ENCODE measurements at regions not wholly inside any gene's neighbourhood (a gene's known extent, or its start where the extent isn't known, plus 50 kb on each side); places are given as distances from the start of the nearest gene placed in this dataset.

DNA sequence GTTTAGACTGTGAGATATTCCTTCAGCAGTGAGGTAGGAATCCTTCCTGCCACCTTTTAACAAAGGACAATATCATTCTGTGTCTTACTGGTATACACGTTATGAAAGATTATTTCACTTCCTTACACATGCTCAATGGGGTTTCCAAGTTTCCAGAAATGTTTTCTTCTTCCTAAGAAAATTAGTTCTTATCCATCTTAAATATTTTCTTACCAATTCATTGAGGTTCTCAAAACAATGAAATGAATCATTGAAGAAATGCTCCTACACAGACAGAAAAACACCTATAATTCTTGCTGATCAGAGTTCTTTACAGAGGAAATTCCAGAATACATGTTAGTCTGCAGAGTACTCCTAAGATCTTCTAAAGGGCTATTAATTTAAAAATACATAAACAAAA lies 51.4 kb upstream of the SEC61G start:
- DNase-seq (ENCODE audit: low spot score), result no peak

DNA sequence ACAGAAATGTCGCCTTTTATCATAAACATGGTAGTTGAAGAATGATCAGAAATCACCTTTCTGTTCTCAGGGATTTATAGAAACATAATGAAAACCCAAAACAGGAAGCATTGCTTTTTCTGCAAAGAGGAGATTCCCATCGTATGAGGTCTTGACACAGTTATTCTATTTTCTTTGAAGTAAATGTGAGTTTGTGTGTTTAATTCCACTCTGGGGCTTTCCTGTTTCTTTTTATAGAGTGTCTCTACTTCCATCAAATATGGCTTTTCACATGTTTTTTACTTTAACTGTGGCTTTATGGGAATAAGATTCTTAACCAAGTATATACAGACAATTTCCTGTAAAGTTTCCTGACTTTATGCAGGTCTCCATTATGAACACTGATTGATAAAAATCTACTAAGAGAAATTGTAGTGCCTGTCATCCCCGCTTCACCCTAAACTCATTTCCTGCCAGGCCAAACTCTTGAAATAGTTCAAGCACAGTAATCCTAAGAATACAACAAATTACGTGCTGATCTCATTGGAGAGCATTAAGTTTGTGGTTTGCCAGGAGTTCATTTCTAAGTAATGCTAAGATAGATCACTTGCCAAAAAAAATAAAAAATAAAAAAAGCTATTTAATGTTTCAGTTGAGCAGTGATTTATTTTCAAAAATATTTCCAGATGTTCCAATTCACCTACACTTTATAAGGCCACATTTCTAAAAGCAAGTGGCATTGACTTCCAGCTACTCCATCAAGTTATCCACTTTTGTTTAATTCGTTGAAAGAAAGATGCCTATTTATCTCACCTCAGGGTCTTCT lies 52.2 kb upstream of the SEC61G start:
- DNase-seq (ENCODE audit: low spot score), result no peak

DNA sequence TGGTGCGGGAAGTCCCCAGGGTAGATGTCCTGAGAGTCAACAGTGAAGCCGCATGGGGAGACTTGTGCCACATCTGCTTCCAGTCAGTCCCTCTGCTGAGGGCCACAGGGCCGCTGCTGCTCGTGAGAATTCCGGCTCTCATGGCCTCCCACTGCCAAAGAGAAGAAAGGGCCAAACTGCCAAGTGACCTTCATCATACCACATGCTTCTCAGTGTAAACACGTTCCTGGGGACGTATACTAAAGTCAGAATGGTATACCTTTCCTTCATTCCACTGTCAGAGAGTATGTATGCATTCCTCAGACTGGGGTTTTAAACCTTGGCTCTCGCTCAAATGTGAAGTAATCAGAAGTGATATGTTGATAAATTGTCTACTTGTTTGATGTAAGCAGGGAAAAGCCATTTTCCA lies 52.8 kb upstream of the SEC61G start:
- DNase-seq (ENCODE audit: low spot score), result no peak

DNA sequence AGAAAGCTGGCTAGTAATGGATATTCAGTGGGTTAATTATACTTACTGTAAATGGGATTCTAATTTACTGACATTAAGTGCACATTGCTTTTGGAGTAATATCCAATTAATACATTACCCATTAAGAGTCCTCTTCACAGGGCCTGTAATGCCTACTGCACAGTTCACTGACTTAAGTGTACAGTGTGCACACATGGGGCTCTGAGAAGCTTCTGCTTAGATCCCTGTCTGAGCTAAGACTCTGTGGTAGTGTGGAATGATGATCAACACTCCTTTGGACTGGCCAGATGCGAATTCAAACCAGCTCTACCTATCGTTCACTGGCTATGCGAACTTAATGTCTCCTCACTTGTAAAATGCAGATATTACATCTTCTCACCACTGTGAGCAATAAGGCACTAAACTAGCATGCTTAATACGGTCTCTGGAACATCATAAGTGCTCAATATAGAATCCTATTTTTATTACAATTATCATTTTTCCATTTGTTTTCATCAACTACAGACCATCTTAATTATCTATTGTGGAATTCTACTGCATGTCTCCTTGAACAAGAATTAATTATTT lies 53.8 kb upstream of the SEC61G start:
- DNase-seq (ENCODE audit: low spot score), result no peak

DNA sequence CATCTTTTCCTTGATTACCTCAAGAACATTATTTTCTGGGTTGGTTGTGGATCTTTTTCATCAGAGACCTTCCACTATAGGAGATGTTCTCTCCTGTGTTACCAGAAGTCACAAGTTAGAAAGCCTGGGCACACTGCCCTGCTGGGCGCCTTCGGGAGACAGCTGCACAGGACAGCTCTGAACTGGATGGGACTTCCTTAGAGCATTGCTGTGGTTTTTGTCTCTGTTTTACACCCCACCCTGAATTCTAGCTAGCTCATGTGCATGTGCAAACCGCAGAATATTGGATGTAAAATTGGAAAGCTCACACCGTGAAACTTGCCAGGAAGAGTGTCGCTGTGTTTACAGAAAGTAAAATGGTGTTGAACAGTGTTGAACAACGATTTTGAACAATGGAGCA lies 54.4 kb upstream of the SEC61G start:
- DNase-seq (ENCODE audit: low spot score), result peak; percentile 18

DNA sequence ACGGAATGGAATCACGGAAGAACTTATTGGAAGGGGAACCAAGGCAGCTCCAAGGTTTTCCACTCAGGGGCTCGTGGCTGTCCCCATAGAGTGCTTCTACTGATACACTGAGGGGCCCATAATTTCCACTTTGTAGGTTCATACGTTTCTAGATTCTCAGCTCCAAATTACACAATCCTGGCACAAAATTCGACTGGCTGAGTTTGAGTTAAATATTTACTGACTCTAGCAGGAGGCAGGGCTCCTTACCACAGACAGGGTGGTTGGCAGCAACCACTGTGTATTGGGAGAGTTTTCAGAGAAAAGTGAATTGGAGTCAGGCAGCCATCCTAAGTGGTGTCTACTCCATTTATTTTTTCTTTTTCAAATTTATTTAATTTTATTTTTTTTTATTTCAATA lies 55.4 kb upstream of the SEC61G start:
- no peak for DNase-seq (ENCODE audit: low spot score)

DNA sequence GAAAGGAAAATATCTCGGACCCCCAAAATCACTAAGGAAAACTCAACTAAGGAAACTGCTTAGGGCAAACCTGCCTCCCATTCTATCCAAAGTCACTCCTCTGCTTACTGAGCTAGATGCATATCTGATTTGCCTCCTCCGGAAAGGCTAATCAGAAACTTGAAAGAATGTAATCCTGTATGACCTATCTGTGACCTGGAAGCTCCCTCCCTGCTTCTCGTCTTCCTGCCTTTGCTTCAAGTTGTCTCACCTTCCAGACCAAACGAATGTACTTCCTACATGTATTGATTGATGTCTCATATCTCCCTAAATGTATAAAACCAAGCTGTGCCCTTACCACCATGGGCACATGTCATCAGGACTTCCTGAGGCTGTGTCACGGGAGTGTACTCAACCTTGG lies 58.1 kb upstream of the SEC61G start:
- no peak for DNase-seq (ENCODE audit: low spot score)

DNA sequence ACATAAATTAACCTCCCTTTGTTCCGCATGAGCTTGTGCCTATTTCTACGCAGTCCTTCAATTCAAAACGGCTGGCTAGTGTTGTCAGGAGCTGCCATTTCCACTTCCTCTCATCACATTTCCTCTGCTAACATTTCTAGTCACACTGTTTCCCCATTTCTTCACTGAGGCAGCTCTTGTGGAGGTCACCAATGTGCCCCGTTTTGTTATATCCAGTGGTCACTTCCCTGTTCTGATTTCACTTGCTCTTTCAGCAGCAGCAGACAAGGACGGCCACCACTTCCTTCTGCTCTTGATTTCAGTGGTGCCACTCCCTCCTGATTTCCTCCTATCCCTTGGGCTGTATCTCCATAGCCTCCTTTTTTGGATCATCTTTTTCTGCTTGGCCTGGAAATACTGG lies 64.8 kb upstream of the SEC61G start:
- peak; percentile 87 for DNase-seq (ENCODE audit: low spot score)

DNA sequence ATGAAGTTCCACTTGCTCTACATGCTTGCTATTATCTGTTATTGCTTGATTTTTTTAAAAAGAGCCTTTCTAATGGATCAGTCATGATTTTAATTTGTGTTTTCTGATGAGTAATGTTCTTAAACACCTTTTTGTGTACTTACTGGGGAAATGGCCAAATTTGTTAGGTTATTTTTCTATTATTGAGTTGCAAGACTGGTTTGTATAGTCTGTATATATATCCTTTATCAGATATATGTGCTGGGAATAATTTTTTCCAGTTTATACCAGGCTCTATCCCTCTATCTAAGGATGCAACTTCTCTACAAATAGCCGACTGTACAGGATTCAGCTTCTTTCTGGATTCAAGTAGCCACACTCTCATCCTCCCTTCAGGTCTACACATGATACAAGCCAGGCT lies 65.6 kb upstream of the SEC61G start:
- no peak for DNase-seq (ENCODE audit: low spot score)

DNA sequence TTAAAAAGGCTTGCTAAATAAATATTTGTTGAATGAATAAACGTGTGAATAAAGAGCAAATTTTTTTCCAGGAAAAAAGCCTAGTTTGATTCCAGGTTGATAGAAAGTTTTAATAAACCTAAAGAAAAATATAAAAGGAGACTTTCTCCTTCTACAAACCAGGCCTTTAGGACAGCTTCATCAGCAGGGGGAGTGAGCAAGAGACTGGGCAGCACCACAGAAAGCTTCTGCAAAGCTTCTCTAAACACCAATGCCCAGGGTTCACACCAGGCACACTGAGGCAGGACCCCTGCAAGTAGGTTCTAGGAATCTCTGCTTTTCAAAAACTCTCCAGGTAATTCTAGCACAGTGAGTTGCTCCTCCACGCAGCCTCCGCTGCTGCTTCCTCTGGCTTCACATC lies 66.4 kb upstream of the SEC61G start:
- DNase-seq (ENCODE audit: low spot score), result no peak

DNA sequence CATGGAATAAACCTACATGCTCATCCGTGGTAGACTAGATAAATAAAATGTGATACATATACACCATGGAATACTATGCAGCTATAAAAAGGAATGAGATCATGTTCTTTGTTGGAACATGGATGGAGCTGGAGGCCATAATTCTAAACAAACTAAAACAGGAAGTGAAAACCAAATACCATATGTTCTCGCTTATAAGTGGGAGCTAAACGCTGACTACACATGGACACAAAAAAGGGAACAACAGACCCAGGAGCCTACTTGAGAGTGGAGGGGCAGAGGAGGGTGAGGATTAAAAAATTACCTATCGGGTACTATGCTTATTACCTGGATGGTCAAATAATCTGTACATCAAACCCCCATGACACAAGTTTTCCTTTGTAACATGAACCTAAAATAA lies 68.7 kb upstream of the SEC61G start:
- DNase-seq (ENCODE audit: low spot score), result peak; percentile 20

DNA sequence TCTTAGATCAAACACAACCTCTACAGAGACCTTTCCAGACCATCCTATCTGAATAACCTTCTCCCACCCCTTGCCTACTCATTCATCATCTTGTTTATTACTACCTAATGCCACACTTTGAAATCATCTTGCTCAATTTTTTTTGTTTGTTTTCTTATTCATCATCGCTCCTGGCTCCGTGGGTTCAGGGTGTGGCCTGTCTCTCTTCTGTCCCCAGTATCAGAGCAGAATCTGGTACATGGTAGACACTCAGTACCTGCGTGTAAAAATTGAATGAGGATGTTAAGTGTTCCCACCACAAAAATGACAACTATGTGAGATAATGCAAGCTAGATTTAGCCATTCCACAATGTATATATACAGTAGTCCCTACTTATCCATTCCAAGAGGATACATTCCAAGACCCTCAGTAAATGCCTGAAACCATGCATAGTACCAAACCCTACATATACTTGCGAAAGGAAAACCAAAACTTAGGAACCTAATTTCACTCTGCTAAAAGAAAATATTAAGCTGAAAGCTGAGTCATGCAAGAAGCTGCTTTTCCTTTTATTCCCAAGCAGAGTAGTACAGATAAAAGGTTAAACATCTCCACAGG lies 72.1 kb upstream of the SEC61G start:
- DNase-seq (ENCODE audit: low spot score), result no peak

DNA sequence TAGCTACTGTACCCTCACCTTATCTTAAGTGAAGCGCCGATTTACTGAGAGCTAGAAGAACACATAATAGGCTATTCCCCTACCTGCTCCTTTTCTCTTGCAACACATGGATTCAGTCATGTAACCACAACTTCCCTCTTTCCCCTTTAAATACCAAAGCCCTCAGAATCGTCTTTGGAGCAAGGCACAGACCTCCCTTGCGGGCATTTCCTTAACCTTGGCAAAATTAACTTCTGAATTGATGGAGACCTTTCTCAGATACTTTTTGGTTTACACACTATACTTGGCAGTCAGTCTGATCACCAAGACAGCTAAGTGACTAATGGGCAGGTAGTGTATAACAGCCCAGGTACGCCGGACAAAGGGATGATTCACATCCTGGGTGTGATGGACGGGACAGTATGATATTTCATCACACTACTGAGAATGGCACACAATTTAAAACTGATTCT lies 72.7 kb upstream of the SEC61G start:
- DNase-seq (ENCODE audit: low spot score), result peak; percentile 52

DNA sequence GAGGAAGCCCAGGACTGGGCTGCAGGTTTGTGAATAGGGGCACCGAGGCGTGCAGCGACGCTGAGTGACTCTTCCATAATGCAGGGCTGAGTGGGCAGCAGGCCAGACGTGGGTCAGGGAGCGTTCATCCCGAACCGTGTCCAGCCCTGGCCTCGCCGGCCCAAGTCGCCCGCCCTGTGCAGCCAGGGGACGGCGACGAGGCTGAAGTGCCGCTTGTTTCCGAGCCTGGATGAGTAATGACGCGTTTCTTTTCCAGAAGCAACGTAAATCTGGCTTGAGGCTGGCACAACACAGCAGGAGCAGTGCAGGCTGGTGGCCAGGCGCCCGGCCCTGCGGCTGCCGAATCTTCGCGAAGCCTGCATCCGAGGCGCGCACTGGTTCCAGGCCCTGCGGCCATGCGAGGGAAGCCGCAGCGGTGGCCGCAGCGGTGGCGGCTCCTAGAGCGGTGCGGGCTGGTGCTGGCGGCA lies 74.0 kb upstream of the SEC61G start:
- no peak for DNase-seq (ENCODE audit: low spot score)

DNA sequence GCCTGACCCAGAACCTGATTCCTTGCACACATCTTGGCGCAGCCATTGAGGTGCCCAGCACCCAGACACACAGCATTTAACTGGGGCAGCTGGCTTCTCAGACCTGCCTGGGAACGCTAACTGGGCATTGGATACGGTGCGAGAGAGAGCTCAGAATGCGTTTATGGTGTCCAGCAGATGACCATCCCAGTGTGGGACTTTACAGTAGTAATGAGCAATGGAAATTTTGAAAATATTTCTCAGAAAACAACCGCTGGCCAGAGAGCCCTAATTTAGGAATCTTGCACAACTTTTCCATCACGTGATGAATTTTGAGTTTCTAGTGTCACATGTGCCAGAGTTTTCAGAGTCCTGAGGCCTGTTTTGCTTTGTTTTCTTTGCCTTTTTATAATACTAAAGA lies 78.2 kb upstream of the SEC61G start:
- no peak for DNase-seq (ENCODE audit: low spot score)

DNA sequence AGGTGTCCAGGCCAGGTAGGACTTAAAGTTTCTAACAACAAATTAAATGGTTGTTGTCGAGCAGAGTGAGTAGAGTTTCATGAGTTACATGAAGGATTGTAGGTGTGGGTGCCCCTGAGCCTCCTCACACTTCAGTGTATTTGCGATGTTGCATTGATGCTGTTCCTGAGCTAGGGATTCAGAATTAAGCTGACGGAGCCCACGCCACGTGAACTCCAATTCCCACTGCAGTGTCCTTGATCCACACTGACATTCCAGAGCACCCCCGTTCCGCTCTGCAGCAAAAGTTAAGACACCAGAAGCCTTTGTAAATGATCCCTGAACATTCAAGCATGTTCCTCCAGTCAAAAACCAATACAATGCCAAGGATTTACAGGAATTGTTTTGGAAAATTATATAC lies 78.8 kb upstream of the SEC61G start:
- no peak for DNase-seq (ENCODE audit: low spot score)

DNA sequence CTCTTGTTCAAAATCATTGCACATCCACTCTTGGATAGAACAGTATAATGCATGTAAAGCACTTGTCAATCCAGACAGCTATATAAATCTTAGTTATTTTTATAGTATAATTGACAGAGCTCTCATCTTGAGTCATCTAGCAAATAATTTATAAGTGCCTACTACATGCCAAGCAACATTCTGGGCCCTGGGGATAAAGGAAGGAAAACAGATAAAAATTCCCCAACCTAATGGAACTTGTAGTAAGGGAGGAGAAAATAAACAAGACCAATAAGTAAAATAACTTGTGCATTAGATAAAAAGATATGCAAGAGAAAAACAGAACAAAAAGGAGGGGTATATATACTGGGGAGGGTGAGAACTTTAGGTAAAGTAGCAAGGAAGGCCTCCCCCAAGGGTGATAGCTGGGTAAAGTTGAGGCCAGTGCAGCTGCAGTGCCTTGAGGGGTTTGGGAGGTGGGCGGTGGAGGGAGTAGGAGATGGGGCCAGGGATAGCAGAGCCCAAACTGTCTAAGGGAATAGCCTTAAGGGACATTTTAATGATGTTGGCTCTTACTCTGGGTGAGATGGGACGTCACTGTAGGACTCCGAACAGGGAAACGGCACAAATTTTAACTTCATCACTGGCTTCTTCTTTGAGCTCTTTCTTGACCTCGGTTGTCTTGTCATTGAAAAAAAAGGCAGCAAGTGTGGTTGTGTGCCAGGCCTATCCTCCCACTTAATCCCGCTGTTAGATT lies 79.3 kb upstream of the SEC61G start:
- no peak for DNase-seq (ENCODE audit: low spot score)

DNA sequence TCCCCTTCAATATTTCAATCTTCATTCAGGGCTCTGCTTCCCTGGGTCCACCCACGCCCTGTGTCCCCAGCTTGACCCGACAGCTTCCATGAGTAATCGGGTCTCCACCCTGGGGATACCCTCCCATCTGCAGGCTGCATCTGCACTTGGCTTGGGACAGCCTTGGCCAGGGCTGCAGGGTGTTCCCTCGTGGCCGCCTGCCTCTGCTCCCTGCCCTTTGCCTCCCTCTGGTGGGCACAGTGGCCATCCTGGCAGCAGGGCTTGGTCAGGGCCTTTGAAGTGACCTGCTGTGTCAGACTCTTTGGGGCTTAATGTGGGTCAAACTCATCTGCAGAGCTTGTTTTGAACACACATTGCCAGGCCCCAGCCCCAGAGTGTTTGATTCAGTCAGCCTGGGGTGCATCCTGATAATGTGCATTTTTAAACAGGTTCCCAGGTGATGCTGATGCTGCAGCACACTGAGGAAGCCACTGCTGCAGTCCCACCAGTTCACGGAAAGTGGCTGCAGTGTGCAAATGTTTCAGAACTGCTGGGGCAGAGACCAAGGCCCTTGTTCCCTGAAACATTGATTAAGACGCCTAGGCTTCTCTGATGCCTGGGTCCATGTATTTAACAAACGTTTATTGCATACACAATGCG lies 80.7 kb upstream of the SEC61G start:
- no peak for DNase-seq (ENCODE audit: low spot score)

DNA sequence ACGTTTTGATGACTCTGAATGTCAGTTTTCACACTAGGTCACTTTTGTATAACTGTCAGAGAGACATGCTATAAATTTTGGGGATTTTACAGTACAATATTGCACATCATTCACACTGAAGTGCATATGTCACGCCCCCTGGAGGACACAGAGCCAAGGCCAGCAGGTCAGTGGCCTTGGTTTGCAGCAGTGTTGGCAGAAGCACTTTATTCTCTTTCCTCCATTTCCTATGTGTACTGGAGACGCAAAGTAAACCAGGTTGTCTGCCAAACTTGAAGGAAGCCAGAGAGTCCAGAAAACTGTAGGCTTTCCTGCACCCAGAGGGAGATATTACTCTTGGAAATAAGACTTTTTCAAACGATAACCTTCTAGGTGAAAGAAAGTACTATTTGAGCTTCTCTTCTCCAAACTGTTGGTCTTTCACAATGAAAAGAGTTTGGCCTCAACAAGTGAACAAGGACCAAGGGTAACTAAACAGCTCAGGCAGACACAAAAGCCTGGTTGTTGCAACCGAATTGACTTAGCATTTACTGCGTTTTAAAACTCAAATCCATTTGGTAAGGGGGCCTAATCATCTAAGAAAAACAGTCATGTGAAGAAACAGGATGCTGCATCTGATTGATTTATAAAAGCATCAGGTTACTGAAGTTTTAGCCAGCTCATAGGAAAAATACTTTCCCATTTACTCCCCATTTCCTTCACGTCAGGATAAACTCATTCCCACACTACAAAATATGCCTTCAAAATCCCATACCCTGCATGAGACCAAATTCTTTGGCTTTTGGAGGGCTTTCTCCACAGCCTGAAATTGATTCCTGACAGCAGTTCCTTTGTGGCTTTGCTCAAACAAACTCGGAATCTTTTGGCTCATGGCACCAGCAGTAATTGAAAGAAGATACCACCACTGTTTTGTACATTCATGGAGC lies 83.0 kb upstream of the SEC61G start:
- DNase-seq (ENCODE audit: low spot score), result no peak

DNA sequence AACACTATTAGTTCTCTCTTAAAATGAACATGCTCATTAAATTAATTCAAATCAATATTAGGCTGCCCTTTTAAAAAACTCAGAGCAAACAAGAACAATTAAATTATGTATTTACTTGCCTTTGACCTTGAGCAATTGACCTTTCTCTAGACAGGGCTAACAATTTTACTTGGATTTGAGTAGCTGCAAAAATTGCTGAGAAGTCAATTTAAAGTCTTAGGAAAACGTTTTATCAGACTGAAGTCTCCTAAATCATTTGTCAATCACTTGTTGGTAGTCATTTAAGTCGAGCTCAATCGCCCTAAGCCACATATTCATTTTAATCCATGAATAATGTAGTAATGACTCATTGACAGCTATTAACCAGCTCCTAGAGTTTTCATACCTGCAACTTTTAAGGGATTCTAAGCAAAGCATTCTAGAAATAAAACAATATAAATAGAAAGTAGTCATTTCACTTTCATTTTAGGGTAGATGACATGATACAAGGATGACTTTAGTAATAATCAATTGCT lies 84.9 kb upstream of the SEC61G start:
- DNase-seq (ENCODE audit: low spot score), result no peak

DNA sequence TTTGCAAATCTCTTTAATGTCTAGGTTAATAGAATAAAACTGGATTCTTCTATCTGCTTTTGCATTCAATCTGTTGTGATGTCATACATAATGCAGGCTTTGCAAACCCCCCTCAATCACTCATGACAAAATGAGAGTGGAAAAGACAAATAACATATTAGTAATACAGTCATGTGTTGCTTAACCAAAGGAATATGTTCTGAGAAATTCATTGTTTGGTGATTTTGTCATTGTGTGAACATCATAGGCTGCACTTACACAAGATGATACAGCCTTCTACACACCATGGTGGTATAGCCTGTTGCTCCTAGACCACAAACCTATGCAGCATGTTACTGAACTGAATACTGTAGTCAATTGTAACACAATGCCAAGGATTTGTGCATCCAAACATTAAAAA lies 87.3 kb upstream of the SEC61G start:
- no peak for DNase-seq (ENCODE audit: low spot score)
